CD4-positive, alpha-beta T cell treated with Interleukin-17A for 1 hour (primary cell): ENCODE measurements at regions not wholly inside any gene's neighbourhood (a gene's known extent, or its start where the extent isn't known, plus 50 kb on each side); places are given as distances from the start of the nearest gene placed in this dataset.
A peak's percentile ranks its signal among the peaks of the same experiment; 100 is the strongest.
"Not testable (repeated sequence)": the region's sequence is repeated elsewhere in the genome, so short reads cannot be mapped to it uniquely, and the experiment has no call there.

Experiments
- DNase-seq: peaks from one replicate; pipeline ENCODE4 v3.0.0-alpha.2; 2020

DNA sequence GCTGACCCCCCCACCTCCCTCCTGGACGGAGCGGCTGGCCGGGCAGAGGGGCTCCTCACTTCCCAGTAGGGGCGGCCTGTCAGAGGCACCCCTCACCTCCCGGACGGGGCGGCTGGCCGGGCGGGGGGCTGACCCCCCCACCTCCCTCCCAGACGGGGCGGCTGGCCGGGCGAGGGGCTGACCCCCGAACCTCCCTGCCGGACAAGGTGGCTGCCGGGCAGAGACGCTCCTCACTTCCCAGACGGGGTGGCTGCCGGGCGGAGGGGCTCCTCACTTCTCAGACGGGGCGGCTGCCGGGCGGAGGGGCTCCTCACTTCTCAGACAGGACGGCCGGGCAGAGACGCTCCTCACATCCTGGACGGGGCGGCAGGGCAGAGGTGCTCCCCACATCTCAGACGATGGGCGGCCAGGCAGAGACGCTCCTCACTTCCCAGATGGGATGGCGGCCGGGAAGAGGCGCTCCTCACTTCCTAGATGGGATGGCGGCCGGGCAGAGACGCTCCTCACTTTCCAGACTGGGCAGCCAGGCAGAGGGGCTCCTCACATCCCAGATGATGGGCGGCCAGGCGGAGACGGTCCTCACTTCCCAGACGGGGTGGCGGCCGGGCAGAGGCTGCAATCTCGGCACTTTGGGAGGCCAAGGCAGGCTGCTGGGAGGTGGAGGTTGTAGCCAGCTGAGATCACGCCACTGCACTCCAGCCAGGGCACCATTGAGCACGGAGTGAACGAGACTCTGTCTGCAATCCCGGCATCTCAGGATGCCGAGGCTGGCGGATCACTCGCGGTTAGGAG is 66.2 kb upstream of the PAPPA2 start:
- not testable (repeated sequence) for DNase-seq

DNA sequence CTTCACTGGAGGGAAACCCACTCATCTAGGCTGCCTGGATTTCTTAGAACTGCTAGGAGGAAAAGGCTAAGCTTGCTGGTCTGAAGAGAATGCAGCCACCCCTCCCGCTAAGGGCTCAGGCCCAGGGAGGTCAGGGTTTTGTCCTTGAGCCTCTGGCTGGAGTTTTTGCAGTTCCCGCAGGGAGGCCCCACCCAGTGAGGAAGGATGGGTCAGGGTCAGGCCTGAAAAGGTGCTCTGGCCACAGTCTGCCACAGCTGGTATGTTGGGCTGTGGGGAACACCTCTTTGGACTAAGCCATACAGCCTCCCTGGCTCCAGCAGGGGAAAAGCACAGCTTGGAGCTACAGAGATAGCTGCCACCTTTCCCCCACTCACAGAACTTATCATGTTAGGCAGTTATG is 71.4 kb upstream of the PAPPA2 start:
- no peak for DNase-seq

DNA sequence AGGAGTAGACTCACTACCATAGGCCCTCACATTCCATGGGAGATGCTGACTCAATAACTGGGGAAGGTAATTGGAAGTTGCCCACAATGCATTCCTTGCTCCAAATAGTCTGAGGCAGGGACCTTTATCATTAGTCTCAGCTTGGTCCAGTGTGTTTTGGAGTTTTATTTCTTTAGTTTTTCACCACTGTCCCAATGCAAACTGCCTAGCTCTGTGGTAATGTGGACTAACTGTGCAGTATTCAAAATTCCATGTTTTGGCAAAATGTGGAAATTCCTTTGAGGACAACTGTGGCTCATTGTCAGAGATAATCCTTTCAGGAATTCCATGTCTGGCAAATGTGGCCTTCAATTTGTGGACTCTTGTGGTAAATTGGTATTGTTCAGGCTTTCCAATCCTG is 78.1 kb upstream of the PAPPA2 start:
- no peak for DNase-seq

DNA sequence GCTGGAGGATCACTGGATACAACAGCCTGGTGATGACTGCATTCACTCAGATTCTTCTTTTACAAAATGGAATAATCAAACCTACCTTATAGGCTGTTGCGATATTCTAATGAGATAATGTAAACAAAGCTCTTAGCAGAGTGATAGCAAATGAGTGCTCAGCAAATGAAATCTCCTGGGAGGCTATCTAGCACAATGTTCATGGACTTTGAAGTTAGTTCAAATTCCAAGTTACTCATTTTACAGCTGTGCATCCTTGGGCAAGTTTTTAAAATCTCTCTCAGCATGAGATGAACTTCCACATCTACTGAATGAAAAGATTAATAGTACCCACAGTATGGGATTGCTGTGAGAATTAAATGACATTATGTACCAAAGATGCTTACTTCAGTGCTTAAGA is 80.8 kb upstream of the PAPPA2 start:
- no peak for DNase-seq

DNA sequence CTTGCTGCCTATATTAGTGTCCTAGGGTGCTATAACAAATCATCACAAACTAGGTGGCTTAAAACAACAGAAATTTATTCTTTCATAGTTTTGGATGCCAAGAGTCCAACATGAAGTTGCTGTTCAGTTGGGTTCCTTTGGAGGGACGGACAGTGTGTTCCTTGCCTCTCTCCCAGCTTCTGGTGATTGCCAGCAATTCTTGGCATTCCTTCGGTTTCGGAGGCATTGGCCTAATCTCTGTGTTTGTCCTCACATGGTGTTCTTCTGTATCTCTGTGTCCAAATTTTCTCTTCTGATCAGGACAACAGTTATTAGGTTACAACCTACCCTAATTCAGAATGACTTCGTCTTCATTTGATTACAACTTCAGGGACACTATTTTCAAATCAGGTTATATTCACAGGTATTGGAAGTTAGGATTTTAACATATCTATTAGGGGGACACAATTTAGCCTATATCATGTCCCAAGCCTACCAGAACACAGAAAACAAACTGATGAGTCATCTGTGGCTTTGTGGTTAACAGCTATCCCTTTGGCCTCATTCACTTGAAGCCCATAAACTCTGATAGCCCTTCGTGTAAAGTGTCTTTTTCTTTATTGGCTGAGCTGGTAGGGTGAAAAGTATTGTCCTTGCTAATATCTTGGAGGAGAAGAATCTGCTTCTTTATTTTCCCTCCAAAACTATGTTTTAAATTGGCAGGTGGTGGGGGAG is 83.2 kb upstream of the PAPPA2 start:
- DNase-seq = no peak

DNA sequence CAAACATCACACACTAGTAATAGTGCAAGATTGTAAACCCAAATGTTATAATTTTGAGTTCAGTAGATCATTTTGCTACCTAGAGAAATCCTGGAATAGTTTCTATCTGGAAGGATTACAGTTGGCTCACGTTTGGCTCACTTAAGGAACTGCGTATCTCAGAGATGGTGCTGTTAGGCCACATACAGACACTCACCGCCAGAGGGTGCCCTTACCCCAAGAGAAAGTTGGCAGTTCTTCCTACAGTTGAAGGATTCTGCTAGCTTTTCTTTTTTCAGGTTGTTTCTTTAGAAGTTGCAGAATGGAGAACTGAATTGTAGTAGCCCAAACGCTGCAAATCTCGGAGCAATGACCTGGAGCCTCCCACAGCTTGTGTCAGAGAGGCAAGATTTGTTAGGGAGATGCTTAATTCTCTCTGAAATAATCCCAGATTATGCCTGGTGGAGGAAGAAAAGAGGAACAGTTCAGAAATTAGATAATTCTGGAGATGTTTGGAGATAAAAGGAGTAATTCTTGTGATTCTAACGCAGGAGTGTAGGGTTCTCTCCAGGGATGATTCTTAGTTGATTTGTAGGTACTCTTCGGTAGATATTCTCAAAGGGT is 87.9 kb upstream of the PAPPA2 start:
- DNase-seq = peak; percentile 44

DNA sequence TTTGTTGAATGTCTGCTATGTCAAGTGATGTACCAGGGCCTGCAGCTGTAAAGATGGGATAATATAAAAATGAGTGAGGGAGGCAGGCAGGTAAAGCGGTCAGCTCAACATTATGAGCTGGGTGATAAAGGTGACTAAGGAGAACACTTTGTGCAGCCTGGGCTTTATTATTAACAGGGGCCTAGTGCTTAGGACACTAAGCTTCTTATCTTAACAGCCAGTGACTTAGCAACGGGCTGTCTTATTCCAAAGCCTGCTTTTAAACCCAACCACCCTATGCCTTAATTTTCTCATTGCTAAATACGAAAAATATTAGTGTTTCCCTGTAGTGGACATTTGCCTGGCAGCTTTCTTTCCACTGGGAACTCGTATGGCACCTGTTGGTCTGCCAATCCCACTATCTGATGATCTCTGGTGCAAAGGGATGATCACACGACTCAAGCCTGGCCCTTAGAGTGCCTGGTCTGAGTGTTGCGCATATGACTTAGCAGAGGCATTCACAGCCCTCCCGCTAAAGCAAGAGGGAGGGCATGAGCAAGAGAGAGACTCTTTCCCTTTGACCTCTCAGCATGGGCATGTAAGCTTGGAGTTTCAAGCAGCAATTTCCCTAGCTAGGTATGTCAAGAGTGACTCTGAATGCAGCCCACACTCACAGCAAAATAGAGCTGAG is 98.6 kb upstream of the PAPPA2 start:
- no peak for DNase-seq

DNA sequence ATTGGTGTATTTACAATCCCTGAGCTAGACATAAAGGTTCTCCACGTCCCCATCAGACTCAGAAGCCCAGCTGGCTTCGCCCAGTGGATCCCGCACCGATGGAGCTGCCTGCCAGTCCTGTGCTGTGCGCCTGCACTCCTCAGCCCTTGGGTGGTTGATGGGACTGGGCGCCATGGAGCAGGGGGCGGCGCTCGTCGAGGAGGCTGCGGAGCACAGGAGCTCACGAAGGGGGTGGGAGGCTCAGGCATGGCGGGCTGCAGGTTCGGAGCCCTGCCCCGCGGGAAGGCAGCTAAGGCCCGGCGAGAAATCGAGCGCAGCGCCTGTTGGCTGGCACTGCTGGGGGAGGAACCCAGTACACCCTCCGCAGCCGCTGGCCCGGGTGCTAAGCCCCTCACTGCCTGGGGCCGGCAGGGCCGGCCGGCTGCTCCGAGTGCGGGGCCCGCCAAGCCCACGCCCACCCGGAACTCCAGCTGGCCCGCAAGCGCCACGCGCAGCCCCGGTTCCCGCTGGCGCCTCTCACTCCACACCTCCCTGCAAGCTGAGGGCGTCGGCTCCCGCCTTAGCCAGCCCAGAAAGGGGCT is 113.8 kb upstream of the PAPPA2 start:
- DNase-seq = not testable (repeated sequence)

DNA sequence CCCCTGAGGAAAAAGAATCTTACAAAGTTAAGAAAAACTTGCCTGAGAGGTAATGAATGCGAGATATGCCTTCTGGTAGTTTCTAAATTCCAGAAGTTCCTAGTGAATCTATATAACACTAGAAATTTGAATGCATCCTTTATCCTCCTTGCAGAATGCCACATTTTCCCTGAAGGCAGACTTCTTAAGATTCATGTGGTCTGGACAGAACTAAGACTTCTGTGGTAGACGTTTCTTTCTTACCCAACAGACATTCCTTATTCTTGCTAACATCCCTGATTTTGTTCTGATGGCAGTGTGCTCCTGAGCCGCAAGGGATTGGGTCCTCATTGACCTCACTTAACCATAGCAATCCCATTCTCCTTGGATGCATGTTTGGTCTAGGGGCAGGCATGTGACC is 121.3 kb upstream of the PAPPA2 start:
- no peak for DNase-seq

DNA sequence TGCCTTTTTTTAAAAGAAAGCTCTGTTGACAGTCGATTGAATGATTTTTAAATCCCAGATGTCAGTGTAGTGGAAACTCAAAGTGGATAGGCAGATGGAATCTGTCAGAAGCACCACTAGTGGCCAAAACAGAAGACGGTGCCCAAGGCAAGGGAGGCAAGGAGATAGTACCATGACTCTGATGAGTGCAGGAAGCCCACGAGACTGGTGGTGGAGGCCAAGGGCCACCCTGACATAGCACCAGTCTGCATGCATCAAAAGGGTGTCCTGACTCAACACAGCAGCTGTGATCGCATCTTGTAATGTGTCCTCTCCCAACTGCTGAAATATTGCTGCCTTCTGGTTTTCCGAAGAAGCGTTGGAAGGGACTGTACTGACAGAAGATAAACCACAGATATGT is 124.1 kb upstream of the PAPPA2 start:
- DNase-seq = no peak

DNA sequence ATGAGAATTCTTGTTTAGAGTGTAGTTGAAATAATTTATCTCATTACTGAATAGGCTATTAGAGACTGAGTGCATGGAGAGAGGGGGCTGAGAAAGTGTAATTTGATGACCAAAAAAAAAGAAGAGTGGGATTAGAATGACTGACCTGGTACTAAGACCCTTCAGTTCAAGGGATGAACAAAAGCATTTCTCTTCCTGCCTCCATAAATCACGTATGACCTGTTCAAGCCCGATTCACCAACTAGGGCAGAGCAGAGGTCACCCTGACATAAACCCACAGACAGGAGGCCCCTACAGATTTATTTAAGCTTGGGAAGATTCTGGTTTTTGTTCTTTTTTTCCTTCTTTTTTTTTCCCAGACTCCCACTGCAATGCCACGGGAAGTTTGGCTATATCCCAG is 123.7 kb upstream of the COP1 start:
- no peak for DNase-seq

DNA sequence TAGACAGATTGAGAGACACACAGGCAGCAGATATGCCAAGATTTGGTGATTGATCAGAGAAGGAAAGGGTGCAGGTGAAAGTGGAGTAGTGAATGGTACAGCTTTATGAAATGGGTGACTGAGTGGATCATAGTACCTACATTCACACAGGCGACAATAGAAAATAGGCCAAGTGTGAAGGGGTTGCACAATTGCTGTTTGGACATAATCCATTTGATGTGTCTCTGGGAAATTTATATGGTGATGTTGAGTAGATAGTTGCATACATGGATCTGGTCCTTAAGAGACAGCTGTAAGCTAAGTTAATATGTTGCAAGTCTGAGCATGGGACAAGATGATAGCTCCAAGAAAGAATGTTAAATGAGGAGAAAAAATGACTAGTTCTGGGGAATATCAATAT is 118.6 kb upstream of the COP1 start:
- DNase-seq = no peak

DNA sequence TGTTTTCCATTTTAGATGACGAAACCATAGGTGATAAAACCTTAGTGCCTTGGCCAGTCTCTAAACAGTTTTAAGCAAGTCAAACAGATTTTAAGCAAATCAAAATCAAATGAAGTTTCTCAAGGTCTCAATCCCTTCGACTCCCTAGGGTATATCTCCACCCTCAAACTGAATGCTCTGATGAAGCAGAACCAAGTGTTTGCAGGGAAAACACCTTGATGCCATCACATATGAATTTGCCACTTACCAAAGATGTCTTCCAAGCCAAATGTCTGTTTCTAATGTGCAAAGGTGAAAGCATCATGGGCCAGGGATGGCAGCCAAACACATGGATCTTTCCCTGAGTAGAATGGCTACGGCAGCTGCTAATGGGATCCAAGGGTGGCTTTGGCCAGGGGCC is 116.4 kb upstream of the COP1 start:
- DNase-seq = no peak

DNA sequence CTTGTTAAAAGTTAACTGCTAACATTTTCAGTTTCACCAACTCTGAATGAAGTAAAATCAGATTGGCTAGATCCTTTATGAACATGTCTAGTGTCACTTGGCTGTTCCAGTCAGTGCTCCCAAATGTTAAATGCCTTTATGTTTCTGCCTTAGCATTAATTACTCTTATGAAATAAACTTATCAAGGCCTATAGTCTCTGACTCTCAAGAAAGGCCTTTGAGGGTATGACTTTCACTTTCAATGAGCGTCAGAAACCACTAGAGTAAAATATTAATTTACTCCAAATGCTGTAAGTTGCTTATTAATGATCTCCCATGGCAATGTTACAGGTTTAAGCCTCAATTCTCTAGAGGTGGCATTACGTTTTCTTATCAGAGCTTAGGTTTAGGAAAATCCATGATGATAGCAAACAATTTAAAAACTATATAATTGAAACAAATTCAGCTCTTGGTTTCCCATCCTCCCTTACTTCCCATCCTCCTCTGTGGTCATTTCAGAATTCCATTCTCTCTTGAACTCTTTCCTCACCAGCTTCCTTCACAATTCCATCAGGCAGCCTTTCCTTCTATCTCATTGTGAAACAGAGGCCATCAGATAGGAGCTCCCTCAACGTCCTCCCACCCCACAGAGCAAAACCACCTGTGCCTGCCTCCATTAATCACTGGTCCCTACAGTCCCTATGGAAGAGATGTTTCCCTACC is 108.6 kb upstream of the COP1 start:
- no peak for DNase-seq

DNA sequence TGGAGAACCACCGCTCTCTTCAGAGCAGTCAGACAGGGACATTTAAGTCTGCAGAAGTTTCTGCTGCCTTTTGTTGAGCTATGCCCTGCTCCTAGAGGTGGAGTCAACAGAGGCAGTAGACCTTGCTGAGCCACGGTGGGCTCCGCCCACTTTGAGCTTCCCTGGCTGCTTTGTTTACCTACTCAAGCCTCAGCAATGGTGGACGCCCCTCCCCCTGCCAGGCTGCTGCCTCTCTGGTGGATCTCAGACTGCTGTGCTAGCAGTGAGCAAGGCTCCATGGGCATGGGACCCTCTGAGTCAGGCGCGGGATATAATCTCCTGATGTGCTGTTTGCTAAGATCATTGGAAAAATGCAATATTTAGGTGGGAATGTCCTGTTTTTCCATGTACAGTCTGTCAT is 89.5 kb upstream of the COP1 start:
- DNase-seq = not testable (repeated sequence)

DNA sequence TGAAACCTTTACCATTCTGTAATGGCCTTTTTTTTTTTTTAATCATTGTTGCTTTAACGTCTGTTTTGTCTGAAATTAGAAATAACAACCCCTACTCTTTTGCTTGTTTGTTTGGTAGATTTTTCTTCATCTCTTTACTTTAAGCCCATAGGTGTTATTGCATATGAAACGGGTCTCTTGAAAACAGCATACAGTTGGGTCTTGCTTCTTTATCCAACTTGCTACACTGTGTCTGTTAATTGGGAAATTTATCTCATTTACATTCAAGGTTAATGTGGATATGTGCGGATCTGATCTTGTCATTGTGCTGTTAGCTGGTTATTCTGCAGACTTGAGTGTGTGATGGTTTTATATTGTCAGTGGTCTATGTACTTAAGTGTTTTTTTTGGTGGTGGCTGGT is 78.9 kb upstream of the COP1 start:
- DNase-seq = no peak

DNA sequence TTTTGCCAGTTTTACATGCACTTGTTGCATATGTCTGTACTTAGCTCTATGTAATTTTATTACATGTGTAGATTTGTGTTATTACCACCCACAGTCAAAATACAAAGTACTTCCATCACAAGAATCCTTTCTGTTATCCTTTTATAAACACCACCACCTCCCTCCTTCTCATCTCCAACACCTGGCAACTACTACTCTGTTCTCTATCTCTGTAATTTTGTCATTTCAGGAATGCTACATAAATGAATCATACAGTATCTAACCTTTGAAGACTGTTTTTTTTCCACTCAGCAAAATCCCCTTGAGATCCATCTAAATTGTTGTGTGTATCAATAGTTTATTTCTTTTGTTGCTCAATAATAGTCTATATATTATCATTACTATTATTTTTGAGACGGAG is 64.5 kb upstream of the COP1 start:
- no peak for DNase-seq
